HEK293 (cell line): ENCODE measurements at regions not wholly inside any gene's neighbourhood (a gene's known extent, or its start where the extent isn't known, plus 50 kb on each side); places are given as distances from the start of the nearest gene placed in this dataset.

ENCODE experiments used
- CTCF ChIA-PET: fragments of 350-600 bp; formaldehyde crosslinking; extraction: SDS; loops from one replicate; lab custom pipeline; 2021; ENCODE audit warnings: antibody characterized with exemption; lab: Yijun Ruan, JAX
- POLR2A ChIA-PET: fragments of 300-600 bp; formaldehyde crosslinking; extraction: SDS; loops from one replicate; lab custom pipeline; 2020; ENCODE audit warnings: antibody characterized with exemption, inconsistent platforms; lab: Yijun Ruan, JAX
- H3K27ac ChIP-seq: fragments of 200-500 bp; sonication (Bioruptor generic); 2 replicates; pipeline ENCODE4 v1.5.1; 2014; ENCODE audit warnings: low read depth, low read length, control low read depth, inconsistent platforms; ENCODE audit errors: extremely low read depth
- H3K36me3 ChIP-seq, 2 experiments: fragments of 200-500 bp in 1 of 2; sonication (Bioruptor generic) in 1 of 2; 1 replicate in 1 of 2; 2 replicates in 1 of 2; pipeline ENCODE4 v1.5.1; 2014 to 2017; ENCODE audit warnings: inconsistent platforms in 2 of 2, low read length in 2 of 2; ENCODE audit not compliant: control insufficient read depth in 2 of 2, insufficient read depth in 1 of 2
- H3K4me1 ChIP-seq: fragments of 200-500 bp; sonication (Bioruptor generic); 2 replicates; pipeline ENCODE4 v1.5.1; 2014; ENCODE audit warnings: mild to moderate bottlenecking, low read length, inconsistent platforms; ENCODE audit not compliant: control insufficient read depth, insufficient read depth
- H3K4me3 ChIP-seq: 2 replicates; pipeline ENCODE4 v1.5.1; 2011; ENCODE audit warnings: low read depth, mild to moderate bottlenecking, control low read depth, low read length, moderate library complexity
- H3K9me3 ChIP-seq: fragments of 200-500 bp; sonication (Bioruptor generic); 2 replicates; pipeline ENCODE4 v1.5.1; 2014; ENCODE audit warnings: low read depth, low read length, inconsistent platforms; ENCODE audit not compliant: control insufficient read depth, insufficient read depth
- BCL11A ChIP-seq: fragments of 450-650 bp; formaldehyde crosslinking; IDR thresholded peaks from 2 replicates; pipeline ENCODE4 v1.5.1; 2016; ENCODE audit warnings: low read depth, missing biosample characterization, missing genetic modification characterization
- FEZF1 ChIP-seq: fragments of 450-650 bp; formaldehyde crosslinking; IDR thresholded peaks from 2 replicates; pipeline ENCODE4 v1.5.1; 2016; ENCODE audit warnings: missing biosample characterization, missing genetic modification characterization
- GLI4 ChIP-seq: fragments of 450-650 bp; formaldehyde crosslinking; IDR thresholded peaks from 2 replicates; pipeline ENCODE4 v1.5.1; 2016; ENCODE audit warnings: missing biosample characterization, missing genetic modification characterization
- ZBTB21 ChIP-seq: fragments of 450-650 bp; formaldehyde crosslinking; IDR thresholded peaks from 2 replicates; pipeline ENCODE4 v1.5.1; 2017; ENCODE audit warnings: missing biosample characterization, missing genetic modification characterization
- ZBTB7A ChIP-seq: fragments of 450-650 bp; formaldehyde crosslinking; IDR thresholded peaks from 2 replicates; pipeline ENCODE4 v1.5.1; 2016; ENCODE audit warnings: low read depth, missing biosample characterization, missing genetic modification characterization
- ZNF133 ChIP-seq: fragments of 450-650 bp; formaldehyde crosslinking; IDR thresholded peaks from 2 replicates; pipeline ENCODE4 v1.5.1; 2016; ENCODE audit warnings: missing biosample characterization, missing genetic modification characterization
- ZNF157 ChIP-seq: fragments of 450-650 bp; formaldehyde crosslinking; IDR thresholded peaks from 2 replicates; pipeline ENCODE4 v1.5.1; 2016; ENCODE audit warnings: missing biosample characterization, missing genetic modification characterization
- ZNF2 ChIP-seq: fragments of 450-650 bp; formaldehyde crosslinking; IDR thresholded peaks from 2 replicates; pipeline ENCODE4 v1.5.1; 2016; ENCODE audit warnings: missing biosample characterization, missing genetic modification characterization
- ZNF211 ChIP-seq: fragments of 450-650 bp; formaldehyde crosslinking; IDR thresholded peaks from 2 replicates; pipeline ENCODE4 v1.5.1; 2016; ENCODE audit warnings: low read depth, missing biosample characterization, missing genetic modification characterization
- ZNF26 ChIP-seq: fragments of 450-650 bp; formaldehyde crosslinking; IDR thresholded peaks from 2 replicates; pipeline ENCODE4 v1.5.1; 2016; ENCODE audit warnings: missing biosample characterization, missing genetic modification characterization
- ZNF311 ChIP-seq: fragments of 450-650 bp; formaldehyde crosslinking; IDR thresholded peaks from 2 replicates; pipeline ENCODE4 v1.5.1; 2017; ENCODE audit warnings: missing biosample characterization, missing genetic modification characterization, borderline replicate concordance
- ZNF341 ChIP-seq: fragments of 450-650 bp; formaldehyde crosslinking; IDR thresholded peaks from 2 replicates; pipeline ENCODE4; 2016; ENCODE audit warnings: low read depth, missing biosample characterization, missing genetic modification characterization
- ZNF398 ChIP-seq: fragments of 450-650 bp; formaldehyde crosslinking; IDR thresholded peaks from 2 replicates; pipeline ENCODE4 v1.5.1; 2017; ENCODE audit warnings: missing biosample characterization, missing genetic modification characterization
- ZNF514 ChIP-seq: fragments of 450-650 bp; formaldehyde crosslinking; IDR thresholded peaks from 2 replicates; pipeline ENCODE4 v1.5.1; 2016; ENCODE audit warnings: missing biosample characterization, missing genetic modification characterization
- ZNF529 ChIP-seq: fragments of 450-650 bp; formaldehyde crosslinking; IDR thresholded peaks from 2 replicates; pipeline ENCODE4 v1.5.1; 2017; ENCODE audit warnings: missing genetic modification characterization, missing biosample characterization; ENCODE audit not compliant: insufficient replicate concordance
- ZNF658 ChIP-seq: fragments of 450-650 bp; formaldehyde crosslinking; IDR thresholded peaks from 2 replicates; pipeline ENCODE4; 2016; ENCODE audit warnings: missing biosample characterization, missing genetic modification characterization
- ZNF664 ChIP-seq: fragments of 450-650 bp; formaldehyde crosslinking; IDR thresholded peaks from 2 replicates; pipeline ENCODE4 v1.5.1; 2016; ENCODE audit warnings: missing biosample characterization, missing genetic modification characterization
- ZNF768 ChIP-seq: fragments of 450-650 bp; formaldehyde crosslinking; IDR thresholded peaks from 2 replicates; pipeline ENCODE4 v1.5.1; 2018; ENCODE audit warnings: missing biosample characterization, mild to moderate bottlenecking, missing genetic modification characterization
- TF ChIP-seq, protein P1 (sequence below): fragments of 450-650 bp; formaldehyde crosslinking; IDR thresholded peaks from 2 replicates; pipeline ENCODE4 v1.5.1; 2016; ENCODE audit warnings: missing biosample characterization, missing genetic modification characterization
- TF ChIP-seq, protein P2 (sequence below): fragments of 450-650 bp; formaldehyde crosslinking; IDR thresholded peaks from 2 replicates; pipeline ENCODE4 v1.5.1; 2016; ENCODE audit warnings: missing biosample characterization, missing genetic modification characterization, low read depth
- TF ChIP-seq, protein P3 (sequence below): fragments of 450-650 bp; formaldehyde crosslinking; IDR thresholded peaks from 2 replicates; pipeline ENCODE4 v1.5.1; 2017; ENCODE audit warnings: missing biosample characterization, missing genetic modification characterization

GRCh38 chr22:46061124-46061500, 84.2 kb upstream of the WNT7B start (continued):
- TF ChIP-seq ZNF529 (tag by site-specific recombination) (no peak), ZNF768 (tag by site-specific recombination) (no peak), ZBTB7A (tag by site-specific recombination) (no peak), ZNF2 (tag by site-specific recombination) (no peak), FEZF1 (tag by site-specific recombination) (no peak)

GRCh38 chr22:46061501-46062231, 84.7 kb upstream of the WNT7B start:
- CTCF ChIA-PET: no interaction called here
- Histone ChIP-seq H3K4me1 (peaks cover 8% of the 10 kb centered on the region; the same call in 1 of the 2 replicates), H3K36me3 (no peaks in the 10 kb centered on the region), H3K4me3 (no peak overlapping the region), H3K9me3 (no peaks in the 10 kb centered on the region), H3K27ac (no peak overlapping the region)
- POLR2A ChIA-PET: no interaction called here
- no peak for TF ChIP-seq BCL11A
- no peak for TF ChIP-seq ZNF529 (tag by site-specific recombination)
- no peak for TF ChIP-seq ZNF133 (tag by site-specific recombination)
- no peak for TF ChIP-seq ZNF658 (tag by site-specific recombination)
- TF ChIP-seq, protein P1, sequence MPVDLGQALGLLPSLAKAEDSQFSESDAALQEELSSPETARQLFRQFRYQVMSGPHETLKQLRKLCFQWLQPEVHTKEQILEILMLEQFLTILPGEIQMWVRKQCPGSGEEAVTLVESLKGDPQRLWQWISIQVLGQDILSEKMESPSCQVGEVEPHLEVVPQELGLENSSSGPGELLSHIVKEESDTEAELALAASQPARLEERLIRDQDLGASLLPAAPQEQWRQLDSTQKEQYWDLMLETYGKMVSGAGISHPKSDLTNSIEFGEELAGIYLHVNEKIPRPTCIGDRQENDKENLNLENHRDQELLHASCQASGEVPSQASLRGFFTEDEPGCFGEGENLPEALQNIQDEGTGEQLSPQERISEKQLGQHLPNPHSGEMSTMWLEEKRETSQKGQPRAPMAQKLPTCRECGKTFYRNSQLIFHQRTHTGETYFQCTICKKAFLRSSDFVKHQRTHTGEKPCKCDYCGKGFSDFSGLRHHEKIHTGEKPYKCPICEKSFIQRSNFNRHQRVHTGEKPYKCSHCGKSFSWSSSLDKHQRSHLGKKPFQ (tag by site-specific recombination): no peak
- no peak for TF ChIP-seq ZNF211 (tag by site-specific recombination)
- TF ChIP-seq ZNF311 (tag by site-specific recombination): no peak

DNA sequence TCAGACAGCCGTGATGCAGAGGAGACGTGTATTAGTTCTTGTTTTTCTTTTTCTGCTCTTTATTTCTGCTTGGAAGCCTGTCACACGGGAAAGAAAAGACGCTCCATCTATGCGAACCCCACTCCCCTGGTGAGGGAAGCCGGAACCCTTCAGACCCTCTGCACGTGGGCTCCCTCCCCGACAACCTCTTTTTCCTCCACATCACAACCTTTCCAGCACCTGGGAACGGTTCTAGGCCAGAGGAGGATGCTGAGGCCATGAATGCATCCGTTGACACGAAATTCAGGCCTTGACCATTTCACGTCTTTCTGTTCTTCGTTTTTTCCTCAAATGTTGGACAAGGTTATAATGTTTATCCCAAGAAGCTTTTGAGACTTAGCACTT, 85.3 kb upstream of the WNT7B start:
- Histone ChIP-seq H3K4me1 (peaks cover 10% of the 10 kb centered on the region; the same call in 1 of the 2 replicates), H3K36me3 (no peaks in the 10 kb centered on the region), H3K4me3 (no peak overlapping the region)
- CTCF ChIA-PET: interaction anchor here (5.7 kb wide), 1 partner anchor 56 kb away, joined by 33 read pairs; no protein-coding TSS in a partner anchor
- TF ChIP-seq ZBTB21 (tag by site-specific recombination) (no peak), ZNF664 (tag by site-specific recombination) (no peak), GLI4 (tag by site-specific recombination) (no peak), ZNF398 (tag by site-specific recombination) (no peak), ZNF26 (tag by site-specific recombination) (no peak), ZNF514 (no peak), ZNF157 (no peak), ZNF341 (no peak)
- TF ChIP-seq, protein P2, sequence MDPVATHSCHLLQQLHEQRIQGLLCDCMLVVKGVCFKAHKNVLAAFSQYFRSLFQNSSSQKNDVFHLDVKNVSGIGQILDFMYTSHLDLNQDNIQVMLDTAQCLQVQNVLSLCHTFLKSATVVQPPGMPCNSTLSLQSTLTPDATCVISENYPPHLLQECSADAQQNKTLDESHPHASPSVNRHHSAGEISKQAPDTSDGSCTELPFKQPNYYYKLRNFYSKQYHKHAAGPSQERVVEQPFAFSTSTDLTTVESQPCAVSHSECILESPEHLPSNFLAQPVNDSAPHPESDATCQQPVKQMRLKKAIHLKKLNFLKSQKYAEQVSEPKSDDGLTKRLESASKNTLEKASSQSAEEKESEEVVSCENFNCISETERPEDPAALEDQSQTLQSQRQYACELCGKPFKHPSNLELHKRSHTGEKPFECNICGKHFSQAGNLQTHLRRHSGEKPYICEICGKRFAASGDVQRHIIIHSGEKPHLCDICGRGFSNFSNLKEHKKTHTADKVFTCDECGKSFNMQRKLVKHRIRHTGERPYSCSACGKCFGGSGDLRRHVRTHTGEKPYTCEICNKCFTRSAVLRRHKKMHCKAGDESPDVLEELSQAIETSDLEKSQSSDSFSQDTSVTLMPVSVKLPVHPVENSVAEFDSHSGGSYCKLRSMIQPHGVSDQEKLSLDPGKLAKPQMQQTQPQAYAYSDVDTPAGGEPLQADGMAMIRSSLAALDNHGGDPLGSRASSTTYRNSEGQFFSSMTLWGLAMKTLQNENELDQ (tag by site-specific recombination): no peak
- TF ChIP-seq, protein P3, sequence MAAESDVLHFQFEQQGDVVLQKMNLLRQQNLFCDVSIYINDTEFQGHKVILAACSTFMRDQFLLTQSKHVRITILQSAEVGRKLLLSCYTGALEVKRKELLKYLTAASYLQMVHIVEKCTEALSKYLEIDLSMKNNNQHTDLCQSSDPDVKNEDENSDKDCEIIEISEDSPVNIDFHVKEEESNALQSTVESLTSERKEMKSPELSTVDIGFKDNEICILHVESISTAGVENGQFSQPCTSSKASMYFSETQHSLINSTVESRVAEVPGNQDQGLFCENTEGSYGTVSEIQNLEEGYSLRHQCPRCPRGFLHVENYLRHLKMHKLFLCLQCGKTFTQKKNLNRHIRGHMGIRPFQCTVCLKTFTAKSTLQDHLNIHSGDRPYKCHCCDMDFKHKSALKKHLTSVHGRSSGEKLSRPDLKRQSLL: no peak
- TF ChIP-seq, all 188 proteins: peak for 0
- POLR2A ChIA-PET: interaction anchor here (0.8 kb wide), 1 partner anchor 56 kb away, joined by 3 read pairs; no protein-coding TSS in a partner anchor
- H3K27ac ChIP-seq: no peak overlapping the region
- H3K9me3 ChIP-seq: no peaks in the 10 kb centered on the region
